HG03060 (cell line): ENCODE measurements at regions not wholly inside any gene's neighbourhood (a gene's known extent, or its start where the extent isn't known, plus 50 kb on each side); places are given as distances from the start of the nearest gene placed in this dataset.

Experiments used
- ATAC-seq: cut with Tn5 transposase; IDR thresholded peaks from one replicate; pipeline ENCODE4 v1.9.1; 2021; ENCODE audit warnings: low read depth, moderate number of reproducible peaks; ENCODE audit not compliant: unreplicated experiment

DNA sequence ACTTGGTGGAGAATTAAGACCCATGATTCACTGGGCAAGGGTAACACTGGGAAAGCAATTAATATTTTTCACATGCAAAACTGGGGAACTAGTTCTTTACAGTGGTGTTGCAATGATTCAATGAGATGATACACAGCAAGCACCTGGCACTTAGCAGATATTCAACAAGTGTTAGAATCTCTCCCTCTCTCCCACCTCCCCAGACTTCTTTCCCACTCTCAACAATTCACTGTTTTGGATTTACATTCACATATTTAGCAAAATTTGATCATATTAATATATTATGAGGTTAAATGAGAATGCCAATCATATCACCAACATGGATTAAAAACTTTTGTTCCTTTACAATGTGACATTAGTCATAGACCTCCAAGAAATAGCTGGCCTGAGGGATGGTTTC is 223.1 kb upstream of the GRIP1 start:
- ATAC-seq = no peak

GRCh38 chr12:66903782-66904396 is 225.0 kb upstream of the GRIP1 start:
- ATAC-seq = no peak

- no peak for ATAC-seq
These were observed 226.3 kb upstream of the GRIP1 start for GRCh38 chr12:66905201-66905600.

GRCh38 chr12:66910366-66910974 is 231.6 kb upstream of the GRIP1 start:
- no peak for ATAC-seq

GRCh38 chr12:66915306-66915904 is 236.5 kb upstream of the GRIP1 start:
- no peak for ATAC-seq

DNA sequence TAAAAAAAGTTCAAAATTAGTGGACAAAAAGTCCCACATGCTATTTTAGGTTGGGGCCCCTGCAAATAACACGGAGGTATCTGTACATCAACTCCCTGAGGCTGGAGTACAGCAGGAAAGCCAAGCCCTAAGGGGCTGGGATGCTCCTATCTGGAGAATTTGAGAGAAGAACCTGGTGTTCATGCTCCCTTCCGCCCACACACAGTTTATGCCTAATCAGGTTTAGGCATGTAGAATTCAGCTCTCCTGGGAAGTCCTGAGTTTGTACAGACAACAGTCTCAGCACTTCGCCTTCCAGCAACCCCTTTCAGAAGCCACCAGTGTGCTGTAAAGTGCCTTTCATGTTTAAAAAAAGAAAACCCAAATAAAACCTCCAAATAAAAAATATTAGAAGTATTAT is 237.3 kb upstream of the GRIP1 start:
- ATAC-seq = no peak

DNA sequence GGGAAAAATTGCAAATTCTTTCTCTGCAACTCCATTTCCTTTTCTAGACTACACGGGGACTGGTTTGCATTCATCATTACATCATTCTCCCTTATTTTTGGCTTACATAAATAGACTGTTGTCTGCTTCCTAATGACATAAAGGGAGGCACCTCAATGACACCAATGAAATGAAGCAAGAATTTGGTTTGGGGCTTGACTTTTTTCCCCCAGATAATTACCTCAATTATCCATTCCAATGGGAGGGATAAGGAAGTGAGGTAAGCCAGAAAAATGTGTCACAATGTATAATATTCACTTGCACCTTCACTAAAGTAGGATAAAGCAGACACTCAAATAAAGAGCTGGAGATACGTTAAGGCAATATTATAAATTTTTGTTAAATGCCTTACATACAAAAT is 240.6 kb upstream of the GRIP1 start:
- ATAC-seq = no peak

DNA sequence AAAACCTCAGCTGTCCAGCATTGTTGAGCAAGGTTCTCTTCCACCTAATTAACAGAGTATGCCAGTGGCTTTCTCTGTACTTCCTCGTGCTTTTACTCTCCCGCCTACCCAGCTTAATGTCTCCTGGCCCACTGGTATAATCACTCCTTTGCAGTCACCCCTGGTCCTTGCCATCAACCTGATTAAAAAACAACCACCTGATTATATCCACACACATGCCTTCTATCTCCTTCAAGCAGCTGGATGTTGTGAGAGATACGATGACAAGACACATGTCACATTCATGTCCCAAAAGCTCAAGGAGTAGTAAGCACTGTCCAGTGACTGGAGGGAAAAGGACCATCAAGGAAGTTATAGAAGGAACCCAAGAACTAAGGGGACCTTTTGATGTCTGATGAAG is 241.3 kb upstream of the GRIP1 start:
- no peak for ATAC-seq

DNA sequence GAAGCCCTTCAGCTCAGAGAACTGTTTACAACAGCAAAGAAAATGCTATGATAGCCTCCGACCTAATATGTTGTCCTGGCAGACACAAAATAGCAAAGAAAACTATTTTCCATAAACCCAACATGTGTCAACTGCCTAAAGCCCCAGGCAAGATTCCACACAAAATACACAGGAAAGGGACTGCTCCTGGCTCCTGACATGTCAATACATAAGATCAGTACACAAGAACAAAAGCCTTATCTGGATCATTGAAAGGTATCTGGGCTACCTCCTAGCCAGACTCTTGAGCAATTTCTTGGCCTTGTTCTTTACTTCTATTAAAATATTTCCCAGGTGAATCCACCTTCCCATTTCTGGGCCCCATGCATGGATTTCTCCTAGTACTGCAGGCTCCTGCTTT is 242.3 kb upstream of the GRIP1 start:
- no peak for ATAC-seq

DNA sequence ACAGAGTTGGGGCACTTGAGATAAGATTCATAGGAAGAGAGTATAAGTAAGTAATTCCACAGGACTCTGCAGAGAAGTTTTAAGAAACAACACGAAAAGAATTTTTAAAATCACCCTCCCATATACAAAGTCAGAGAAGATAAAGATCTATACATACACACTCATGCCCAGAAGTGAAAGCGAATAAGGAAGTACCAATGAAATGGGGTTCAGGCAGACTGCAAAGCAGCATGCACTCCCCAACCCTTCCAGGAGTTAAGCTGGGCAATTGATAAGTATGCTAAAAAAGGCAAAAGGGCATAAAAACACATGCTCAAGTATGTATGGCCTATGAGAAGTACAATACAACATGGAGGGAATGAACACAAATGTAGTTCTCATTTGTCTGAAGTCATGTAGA is 246.2 kb upstream of the GRIP1 start:
- ATAC-seq = no peak

DNA sequence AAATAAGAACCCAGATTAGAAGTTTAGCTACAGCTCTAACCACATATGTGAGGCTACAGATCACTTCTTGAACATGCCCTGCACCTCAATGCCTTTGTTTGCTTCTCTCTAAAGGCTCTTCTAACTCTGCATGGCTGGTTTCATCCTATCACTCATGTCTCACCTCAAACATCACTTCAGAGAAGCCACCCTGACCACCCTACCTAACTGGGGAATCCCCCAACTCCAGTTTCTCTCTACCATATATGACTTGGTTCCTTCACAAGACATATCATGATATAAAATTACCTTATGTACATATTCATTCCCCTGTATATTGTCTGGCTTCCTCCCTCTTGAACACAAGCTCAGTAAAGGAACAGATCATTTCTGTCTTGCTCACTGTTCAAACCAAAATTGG is 250.2 kb upstream of the GRIP1 start:
- ATAC-seq = no peak

- ATAC-seq = no peak
These were observed 252.2 kb upstream of the GRIP1 start for GRCh38 chr12:66931091-66931490.

DNA sequence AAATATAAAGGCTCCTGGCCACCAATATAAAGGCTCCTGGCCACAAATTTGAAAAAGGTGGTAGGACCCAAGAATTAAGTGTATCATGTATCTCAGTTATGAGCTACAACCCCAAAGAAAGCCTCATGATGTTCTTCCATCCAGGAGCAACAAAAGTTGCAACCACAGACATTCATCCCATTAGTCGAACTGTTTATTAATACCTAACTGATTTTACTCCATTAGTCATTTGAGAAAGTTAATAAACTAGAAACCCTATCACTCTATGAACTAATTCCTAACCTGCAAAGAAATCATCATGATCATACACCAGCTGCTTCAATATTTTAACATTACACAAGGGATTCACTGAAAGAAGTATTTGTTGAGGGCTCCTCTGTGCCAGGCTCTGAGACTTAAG is 253.2 kb upstream of the GRIP1 start:
- no peak for ATAC-seq

- ATAC-seq = no peak
These were observed 255.6 kb upstream of the GRIP1 start for GRCh38 chr12:66934302-66935062.

- ATAC-seq = no peak
These were observed 262.3 kb upstream of the GRIP1 start for GRCh38 chr12:66941150-66941549.

DNA sequence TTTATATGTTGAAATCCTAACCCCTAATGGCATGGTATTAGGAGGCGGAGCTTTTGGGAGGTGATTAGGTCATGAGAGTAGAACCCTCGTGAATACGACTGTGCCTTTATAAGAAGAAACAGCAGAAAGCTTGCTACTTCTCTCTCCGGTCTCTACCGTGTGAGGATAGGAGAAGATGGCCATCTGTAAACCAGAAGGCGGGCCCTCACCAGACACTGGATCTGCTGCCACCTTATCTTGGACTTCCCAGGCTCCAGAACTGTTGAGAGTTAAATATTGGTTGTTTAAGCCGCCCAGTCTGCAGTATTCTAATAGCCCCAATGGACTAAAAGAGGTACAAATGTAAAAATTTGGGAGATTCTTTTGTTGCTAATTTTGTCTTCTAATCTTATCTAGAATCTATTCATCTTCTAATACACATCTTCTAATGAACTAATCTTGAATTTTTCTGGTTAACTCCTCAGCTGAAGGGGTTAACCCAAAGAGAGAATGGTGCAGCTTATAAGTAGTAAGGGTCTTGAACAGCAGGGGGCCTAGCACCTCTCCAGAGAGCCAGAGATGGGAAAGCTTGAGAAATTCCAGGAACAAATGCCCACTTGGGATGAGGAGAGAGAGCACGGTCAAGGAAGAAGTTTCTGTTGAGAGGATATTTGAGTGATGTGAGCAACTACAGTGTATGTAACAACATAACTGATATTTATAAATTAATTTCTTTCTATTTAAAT is 264.0 kb upstream of the GRIP1 start:
- ATAC-seq = no peak

GRCh38 chr12:66944365-66944764 is 265.5 kb upstream of the GRIP1 start:
- ATAC-seq = no peak

- no peak for ATAC-seq
These were observed 266.4 kb upstream of the GRIP1 start for GRCh38 chr12:66945189-66945817.

DNA sequence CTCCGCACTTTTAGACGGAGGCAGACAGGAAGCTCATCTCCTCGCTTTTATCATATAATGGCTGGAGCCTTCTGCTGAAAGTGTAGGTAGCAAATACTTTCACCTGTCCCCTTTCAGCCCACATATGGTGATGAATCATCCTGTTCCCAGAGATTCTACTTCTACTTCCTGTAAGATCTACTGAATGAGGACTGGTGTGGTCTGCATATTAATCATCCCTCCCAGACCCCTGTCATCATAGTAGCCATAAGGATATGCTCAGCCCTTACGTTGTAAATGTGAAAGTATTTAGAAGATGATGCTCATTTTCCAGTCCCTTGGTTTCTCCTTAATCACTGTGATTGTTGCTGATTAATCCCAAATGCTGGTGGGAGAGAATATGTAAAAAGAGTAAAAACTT is 268.2 kb upstream of the GRIP1 start:
- no peak for ATAC-seq

GRCh38 chr12:66952668-66953067 is 273.8 kb upstream of the GRIP1 start:
- ATAC-seq = no peak

GRCh38 chr12:66956300-66956699 is 277.4 kb upstream of the GRIP1 start:
- ATAC-seq = no peak
